GM23338 (cell line): ENCODE measurements at regions not wholly inside any gene's neighbourhood (a gene's known extent, or its start where the extent isn't known, plus 50 kb on each side); places are given as distances from the start of the nearest gene placed in this dataset.

Experiments
- ATAC-seq: fragments of 200-7000 bp; cut with Tn5 transposase; 3 replicates; pipeline ENCODE4 v1.9.1; 2020
- DNase-seq: peaks from one replicate; pipeline ENCODE4 v3.0.0-alpha.2; 2015; ENCODE audit warnings: low spot score
- H2AFZ ChIP-seq: fragments of 200-600 bp; sonication (generic); 2 replicates; pipeline ENCODE4 v1.8.0; 2016; ENCODE audit warnings: antibody characterized with exemption, mild to moderate bottlenecking, moderate library complexity
- H3F3A ChIP-seq: fragments of 200-600 bp; sonication (generic); replicated peaks from 2 replicates; pipeline ENCODE4 v1.8.0; 2017; ENCODE audit warnings: antibody characterized with exemption, mixed run types, low read depth
- H3K27ac ChIP-seq: fragments of 200-600 bp; sonication (generic); 2 replicates; pipeline ENCODE4 v1.6.1; 2016; ENCODE audit warnings: low read depth
- H3K27me3 ChIP-seq: fragments of 200-600 bp; sonication (generic); 2 replicates; pipeline ENCODE4 v1.8.0; 2016; ENCODE audit warnings: mild to moderate bottlenecking, mixed run types, moderate library complexity; ENCODE audit not compliant: insufficient read depth
- H3K36me3 ChIP-seq: fragments of 200-600 bp; sonication (generic); 2 replicates; pipeline ENCODE4 v1.8.0; 2016; ENCODE audit warnings: mild to moderate bottlenecking; ENCODE audit not compliant: insufficient read depth
- H3K4me1 ChIP-seq: fragments of 200-600 bp; sonication (generic); 2 replicates; pipeline ENCODE4 v1.8.0; 2016; ENCODE audit warnings: mild to moderate bottlenecking, moderate library complexity; ENCODE audit not compliant: insufficient read depth
- H3K4me2 ChIP-seq: fragments of 200-600 bp; sonication (generic); 2 replicates; pipeline ENCODE4 v1.7.1; 2017; ENCODE audit warnings: mixed run types
- H3K4me3 ChIP-seq: fragments of 200-600 bp; sonication (generic); 2 replicates; pipeline ENCODE4 v1.6.1; 2016; ENCODE audit warnings: mixed run types
- H3K79me2 ChIP-seq: fragments of 200-600 bp; sonication (generic); replicated peaks from 2 replicates; pipeline ENCODE4 v1.8.0; 2017; ENCODE audit warnings: mild to moderate bottlenecking; ENCODE audit not compliant: insufficient read depth
- H3K9me2 ChIP-seq: fragments of 200-600 bp; sonication (generic); 2 replicates; pipeline ENCODE4 v1.8.0; 2017; ENCODE audit not compliant: insufficient read depth
- H4K20me1 ChIP-seq: fragments of 200-600 bp; sonication (generic); replicated peaks from 2 replicates; pipeline ENCODE4 v1.8.0; 2017; ENCODE audit warnings: mild to moderate bottlenecking; ENCODE audit not compliant: insufficient read depth
- H3K27ac Mint-ChIP-seq: 2 replicates; pipeline ENCODE4 v1.8.0; 2020; ENCODE audit warnings: inconsistent platforms, mild to moderate bottlenecking, moderate library complexity, mixed read lengths
- H3K27me3 Mint-ChIP-seq: 3 replicates; pipeline ENCODE4 v1.8.0; 2022; ENCODE audit warnings: low read depth, mild to moderate bottlenecking, moderate library complexity, mixed read lengths, inconsistent platforms; ENCODE audit not compliant: insufficient read depth, poor library complexity
- H3K36me3 Mint-ChIP-seq: 3 replicates; pipeline ENCODE4 v1.8.0; 2021; ENCODE audit warnings: low read depth, mild to moderate bottlenecking, inconsistent platforms, moderate library complexity, mixed read lengths
- H3K4me1 Mint-ChIP-seq: 3 replicates; pipeline ENCODE4 v1.8.0; 2020; ENCODE audit warnings: mild to moderate bottlenecking, inconsistent platforms, mixed read lengths
- H3K4me3 Mint-ChIP-seq: 3 replicates; pipeline ENCODE4 v1.8.0; 2021; ENCODE audit warnings: moderate library complexity, mild to moderate bottlenecking, inconsistent platforms, mixed read lengths
- H3K9me3 Mint-ChIP-seq: 3 replicates; pipeline ENCODE4 v1.8.0; 2020; ENCODE audit warnings: moderate library complexity, mild to moderate bottlenecking, inconsistent platforms, mixed read lengths
- CREB1 ChIP-seq: fragments of 250-450 bp; sonication (Bioruptor Pico); IDR thresholded peaks from 2 replicates; pipeline ENCODE4 v1.5.0; 2020; ENCODE audit warnings: low read depth, mild to moderate bottlenecking, moderate library complexity
- EZH2 ChIP-seq: fragments of 200-600 bp; sonication (generic); IDR thresholded peaks from one replicate; pipeline ENCODE4 v1.8.0; 2017; ENCODE audit warnings: antibody characterized with exemption, mild to moderate bottlenecking, low read depth; ENCODE audit not compliant: unreplicated experiment
- EZH2phosphoT487 ChIP-seq: fragments of 200-600 bp; sonication (generic); IDR thresholded peaks from one replicate; pipeline ENCODE4 v1.8.1; 2018; ENCODE audit warnings: antibody characterized with exemption; ENCODE audit not compliant: unreplicated experiment
- JUNB ChIP-seq: IDR thresholded peaks from one replicate; pipeline ENCODE4 v1.6.1; 2016; ENCODE audit warnings: antibody characterized with exemption; ENCODE audit not compliant: unreplicated experiment
- NANOG ChIP-seq: IDR thresholded peaks from 2 replicates; pipeline ENCODE4 v1.6.1; 2016; ENCODE audit warnings: antibody characterized with exemption, borderline replicate concordance
- POLR2AphosphoS5 ChIP-seq: IDR thresholded peaks from 2 replicates; pipeline ENCODE4 v1.6.1; 2016; ENCODE audit warnings: antibody characterized with exemption, low read depth
- STAT1 ChIP-seq: IDR thresholded peaks from one replicate; pipeline ENCODE4 v1.6.1; 2016; ENCODE audit warnings: antibody characterized with exemption; ENCODE audit not compliant: unreplicated experiment
- ZNF114 ChIP-seq: fragments of 250-450 bp; sonication (Bioruptor Pico); IDR thresholded peaks from 2 replicates; pipeline ENCODE4 v1.5.0; 2020; ENCODE audit warnings: mild to moderate bottlenecking, moderate library complexity
- ZNF331 ChIP-seq: fragments of 250-450 bp; sonication (Bioruptor Pico); IDR thresholded peaks from 2 replicates; pipeline ENCODE4 v1.5.0; 2020; ENCODE audit warnings: low read depth, mild to moderate bottlenecking, moderate library complexity
- TF ChIP-seq, protein P1 (sequence below): IDR thresholded peaks from 2 replicates; pipeline ENCODE4 v1.6.1; 2016; ENCODE audit warnings: antibody characterized with exemption
- TF ChIP-seq, protein P2 (sequence below): fragments of 250-450 bp; sonication (Bioruptor Pico); IDR thresholded peaks from 2 replicates; pipeline ENCODE4 v1.5.0; 2020; ENCODE audit warnings: mild to moderate bottlenecking, moderate library complexity

DNA sequence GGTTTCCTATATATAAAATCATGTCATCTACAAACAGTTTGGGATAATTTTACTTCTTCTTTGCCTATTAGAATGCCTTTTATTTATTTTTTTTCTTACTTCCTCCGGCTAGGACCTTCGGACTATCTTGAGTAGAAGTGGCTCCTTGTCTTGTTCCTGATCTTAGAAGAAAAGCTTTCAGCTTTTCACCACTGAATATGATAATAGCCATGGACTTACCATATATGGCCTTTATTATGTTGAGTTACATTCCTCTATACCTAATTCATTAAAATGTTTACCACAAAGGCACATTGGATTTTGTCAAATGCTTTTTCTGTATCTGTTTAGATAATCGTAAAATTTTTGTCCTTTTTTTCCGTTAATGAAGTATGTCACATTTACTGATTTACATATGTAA, 395.7 kb downstream of the NXPH1 start:
- Mint-ChIP-seq H3K9me3 (no peaks in the 10 kb centered on the region), H3K36me3 (no peaks in the 10 kb centered on the region), H3K4me3 (no peak overlapping the region), H3K27me3 (no peaks in the 10 kb centered on the region), H3K4me1 (no peaks in the 10 kb centered on the region), H3K27ac (no peak overlapping the region)
- no peaks in the 10 kb centered on the region for H3F3A ChIP-seq
- no peak overlapping the region for H3K27ac ChIP-seq
- H3K79me2 ChIP-seq, result no peaks in the 10 kb centered on the region
- H3K4me2 ChIP-seq, result no peak overlapping the region
- no peaks in the 10 kb centered on the region for H3K9me2 ChIP-seq
- ATAC-seq, result no peak
- H3K27me3 ChIP-seq, result no peaks in the 10 kb centered on the region
- no peak overlapping the region for H3K4me3 ChIP-seq
- H2AFZ ChIP-seq, result no peak overlapping the region
- no peaks in the 10 kb centered on the region for H3K36me3 ChIP-seq
- TF ChIP-seq NANOG, result no peak
- no peak for TF ChIP-seq ZNF114
- TF ChIP-seq, protein P1, sequence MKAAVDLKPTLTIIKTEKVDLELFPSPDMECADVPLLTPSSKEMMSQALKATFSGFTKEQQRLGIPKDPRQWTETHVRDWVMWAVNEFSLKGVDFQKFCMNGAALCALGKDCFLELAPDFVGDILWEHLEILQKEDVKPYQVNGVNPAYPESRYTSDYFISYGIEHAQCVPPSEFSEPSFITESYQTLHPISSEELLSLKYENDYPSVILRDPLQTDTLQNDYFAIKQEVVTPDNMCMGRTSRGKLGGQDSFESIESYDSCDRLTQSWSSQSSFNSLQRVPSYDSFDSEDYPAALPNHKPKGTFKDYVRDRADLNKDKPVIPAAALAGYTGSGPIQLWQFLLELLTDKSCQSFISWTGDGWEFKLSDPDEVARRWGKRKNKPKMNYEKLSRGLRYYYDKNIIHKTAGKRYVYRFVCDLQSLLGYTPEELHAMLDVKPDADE, result no peak
- TF ChIP-seq CREB1 (CRISPR knock-in tag), result no peak
- TF ChIP-seq POLR2AphosphoS5, result no peak
- TF ChIP-seq EZH2, result no peak
- no peak for TF ChIP-seq ZNF331 (CRISPR knock-in tag)
- TF ChIP-seq STAT1, result no peak
- no peak for TF ChIP-seq JUNB
- no peak for TF ChIP-seq EZH2phosphoT487
- TF ChIP-seq, protein P2, sequence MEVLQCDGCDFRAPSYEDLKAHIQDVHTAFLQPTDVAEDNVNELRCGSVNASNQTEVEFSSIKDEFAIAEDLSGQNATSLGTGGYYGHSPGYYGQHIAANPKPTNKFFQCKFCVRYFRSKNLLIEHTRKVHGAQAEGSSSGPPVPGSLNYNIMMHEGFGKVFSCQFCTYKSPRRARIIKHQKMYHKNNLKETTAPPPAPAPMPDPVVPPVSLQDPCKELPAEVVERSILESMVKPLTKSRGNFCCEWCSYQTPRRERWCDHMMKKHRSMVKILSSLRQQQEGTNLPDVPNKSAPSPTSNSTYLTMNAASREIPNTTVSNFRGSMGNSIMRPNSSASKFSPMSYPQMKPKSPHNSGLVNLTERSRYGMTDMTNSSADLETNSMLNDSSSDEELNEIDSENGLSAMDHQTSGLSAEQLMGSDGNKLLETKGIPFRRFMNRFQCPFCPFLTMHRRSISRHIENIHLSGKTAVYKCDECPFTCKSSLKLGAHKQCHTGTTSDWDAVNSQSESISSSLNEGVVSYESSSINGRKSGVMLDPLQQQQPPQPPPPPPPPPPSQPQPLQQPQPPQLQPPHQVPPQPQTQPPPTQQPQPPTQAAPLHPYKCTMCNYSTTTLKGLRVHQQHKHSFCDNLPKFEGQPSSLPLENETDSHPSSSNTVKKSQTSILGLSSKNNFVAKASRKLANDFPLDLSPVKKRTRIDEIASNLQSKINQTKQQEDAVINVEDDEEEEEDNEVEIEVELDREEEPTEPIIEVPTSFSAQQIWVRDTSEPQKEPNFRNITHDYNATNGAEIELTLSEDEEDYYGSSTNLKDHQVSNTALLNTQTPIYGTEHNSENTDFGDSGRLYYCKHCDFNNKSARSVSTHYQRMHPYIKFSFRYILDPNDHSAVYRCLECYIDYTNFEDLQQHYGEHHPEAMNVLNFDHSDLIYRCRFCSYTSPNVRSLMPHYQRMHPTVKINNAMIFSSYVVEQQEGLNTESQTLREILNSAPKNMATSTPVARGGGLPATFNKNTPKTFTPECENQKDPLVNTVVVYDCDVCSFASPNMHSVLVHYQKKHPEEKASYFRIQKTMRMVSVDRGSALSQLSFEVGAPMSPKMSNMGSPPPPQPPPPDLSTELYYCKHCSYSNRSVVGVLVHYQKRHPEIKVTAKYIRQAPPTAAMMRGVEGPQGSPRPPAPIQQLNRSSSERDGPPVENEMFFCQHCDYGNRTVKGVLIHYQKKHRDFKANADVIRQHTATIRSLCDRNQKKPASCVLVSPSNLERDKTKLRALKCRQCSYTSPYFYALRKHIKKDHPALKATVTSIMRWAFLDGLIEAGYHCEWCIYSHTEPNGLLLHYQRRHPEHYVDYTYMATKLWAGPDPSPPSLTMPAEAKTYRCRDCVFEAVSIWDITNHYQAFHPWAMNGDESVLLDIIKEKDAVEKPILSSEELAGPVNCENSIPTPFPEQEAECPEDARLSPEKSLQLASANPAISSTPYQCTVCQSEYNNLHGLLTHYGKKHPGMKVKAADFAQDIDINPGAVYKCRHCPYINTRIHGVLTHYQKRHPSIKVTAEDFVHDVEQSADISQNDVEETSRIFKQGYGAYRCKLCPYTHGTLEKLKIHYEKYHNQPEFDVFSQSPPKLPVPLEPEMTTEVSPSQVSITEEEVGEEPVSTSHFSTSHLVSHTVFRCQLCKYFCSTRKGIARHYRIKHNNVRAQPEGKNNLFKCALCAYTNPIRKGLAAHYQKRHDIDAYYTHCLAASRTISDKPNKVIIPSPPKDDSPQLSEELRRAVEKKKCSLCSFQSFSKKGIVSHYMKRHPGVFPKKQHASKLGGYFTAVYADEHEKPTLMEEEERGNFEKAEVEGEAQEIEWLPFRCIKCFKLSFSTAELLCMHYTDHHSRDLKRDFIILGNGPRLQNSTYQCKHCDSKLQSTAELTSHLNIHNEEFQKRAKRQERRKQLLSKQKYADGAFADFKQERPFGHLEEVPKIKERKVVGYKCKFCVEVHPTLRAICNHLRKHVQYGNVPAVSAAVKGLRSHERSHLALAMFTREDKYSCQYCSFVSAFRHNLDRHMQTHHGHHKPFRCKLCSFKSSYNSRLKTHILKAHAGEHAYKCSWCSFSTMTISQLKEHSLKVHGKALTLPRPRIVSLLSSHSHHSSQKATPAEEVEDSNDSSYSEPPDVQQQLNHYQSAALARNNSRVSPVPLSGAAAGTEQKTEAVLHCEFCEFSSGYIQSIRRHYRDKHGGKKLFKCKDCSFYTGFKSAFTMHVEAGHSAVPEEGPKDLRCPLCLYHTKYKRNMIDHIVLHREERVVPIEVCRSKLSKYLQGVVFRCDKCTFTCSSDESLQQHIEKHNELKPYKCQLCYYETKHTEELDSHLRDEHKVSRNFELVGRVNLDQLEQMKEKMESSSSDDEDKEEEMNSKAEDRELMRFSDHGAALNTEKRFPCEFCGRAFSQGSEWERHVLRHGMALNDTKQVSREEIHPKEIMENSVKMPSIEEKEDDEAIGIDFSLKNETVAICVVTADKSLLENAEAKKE (CRISPR knock-in tag), result no peak
- H4K20me1 ChIP-seq, result no peaks in the 10 kb centered on the region
- H3K4me1 ChIP-seq, result no peaks in the 10 kb centered on the region
- no peak for DNase-seq
